ENCODE measurements at regions not wholly inside any gene's neighbourhood (a gene's known extent, or its start where the extent isn't known, plus 50 kb on each side); places are given as distances from the start of the nearest gene placed in this dataset.
"Not testable (repeated sequence)": the region's sequence is repeated elsewhere in the genome, so short reads cannot be mapped to it uniquely, and the experiment has no call there.

- no peaks in the 10 kb centered on the region for H3K9me3 ChIP-seq
- H3K4me1 ChIP-seq, result no peaks in the 10 kb centered on the region
- H3K27ac ChIP-seq (replicated peaks in 1 of 4), result no peak overlapping the region
- intact Hi-C loops (cut with DNase I), result no loop called here
- no peak for DNase-seq (ENCODE audit: extremely low spot score)
- no peak for TF ChIP-seq EP300 (IDR thresholded peaks at IDR 0.05)
- TF ChIP-seq CTCF (IDR thresholded peaks at IDR 0.05), result no peak
- no peak for TF ChIP-seq POLR2AphosphoS5 (IDR thresholded peaks at IDR 0.05)
- TF ChIP-seq POLR2A (IDR thresholded peaks at IDR 0.05; ENCODE audit: low read depth), result no peak
- no peak overlapping the region for H3K4me3 ChIP-seq
- 81% methylated on average over 1 of the region's 1 CpG for WGBS
- no peaks in the 10 kb centered on the region for H3K36me3 ChIP-seq
- H3K27me3 ChIP-seq, result no peaks in the 10 kb centered on the region
These were observed 714.4 kb upstream of the NCAM2 start for GRCh38 chr21:20283836-20284235.

- H3K4me1 ChIP-seq, result no peaks in the 10 kb centered on the region
- DNase-seq (ENCODE audit: extremely low spot score), result no peak
- intact Hi-C loops (cut with DNase I), result no loop called here
- H3K9me3 ChIP-seq, result no peaks in the 10 kb centered on the region
- no peak overlapping the region for H3K4me3 ChIP-seq
- H3K27me3 ChIP-seq, result no peaks in the 10 kb centered on the region
- no peak overlapping the region for H3K27ac ChIP-seq (replicated peaks in 1 of 4)
- WGBS, result 78% methylated on average over 2 of the region's 2 CpGs
- no peaks in the 10 kb centered on the region for H3K36me3 ChIP-seq
- TF ChIP-seq EP300 (IDR thresholded peaks at IDR 0.05) (no peak), POLR2A (IDR thresholded peaks at IDR 0.05; ENCODE audit: low read depth) (no peak), CTCF (IDR thresholded peaks at IDR 0.05) (no peak), POLR2AphosphoS5 (IDR thresholded peaks at IDR 0.05) (no peak)
These were observed 705.9 kb upstream of the NCAM2 start for GRCh38 chr21:20292280-20292679.

GRCh38 chr21:20292854-20293253 lies 705.4 kb upstream of the NCAM2 start:
- WGBS, result 68% methylated on average over 5 of the region's 5 CpGs
- intact Hi-C loops (cut with DNase I); H3K27ac ChIP-seq (replicated peaks in 1 of 4): not testable (repeated sequence)

GRCh38 chr21:20301395-20301794 lies 696.8 kb upstream of the NCAM2 start:
- Histone ChIP-seq H3K27ac (replicated peaks in 1 of 4) (no peak overlapping the region), H3K4me3 (no peak overlapping the region), H3K4me1 (no peaks in the 10 kb centered on the region), H3K27me3 (no peaks in the 10 kb centered on the region), H3K9me3 (no peaks in the 10 kb centered on the region), H3K36me3 (no peaks in the 10 kb centered on the region)
- no peak for DNase-seq (ENCODE audit: extremely low spot score)
- 55% methylated on average over 1 of the region's 1 CpG for WGBS
- intact Hi-C loops (cut with DNase I), result no loop called here
- TF ChIP-seq POLR2AphosphoS5 (IDR thresholded peaks at IDR 0.05), result no peak

More at GRCh38 chr21:20292854-20293253, 705.4 kb upstream of the NCAM2 start:
- not testable (repeated sequence) for H3K36me3 ChIP-seq; DNase-seq (ENCODE audit: extremely low spot score); H3K4me3 ChIP-seq; H3K9me3 ChIP-seq; H3K4me1 ChIP-seq; H3K27me3 ChIP-seq

GRCh38 chr21:20302084-20302483 lies 696.1 kb upstream of the NCAM2 start:
- 62% methylated on average over 5 of the region's 6 CpGs for WGBS
- no peak for DNase-seq (ENCODE audit: extremely low spot score)

More at GRCh38 chr21:20302084-20302483, 696.1 kb upstream of the NCAM2 start:
- Histone ChIP-seq H3K4me1 (no peaks in the 10 kb centered on the region), H3K27ac (replicated peaks in 1 of 4) (no peak overlapping the region), H3K9me3 (no peaks in the 10 kb centered on the region), H3K4me3 (no peak overlapping the region), H3K36me3 (no peaks in the 10 kb centered on the region), H3K27me3 (no peaks in the 10 kb centered on the region)
- intact Hi-C loops (cut with DNase I), result no loop called here
- TF ChIP-seq CTCF (IDR thresholded peaks at IDR 0.05) (no peak), POLR2AphosphoS5 (IDR thresholded peaks at IDR 0.05) (no peak), POLR2A (IDR thresholded peaks at IDR 0.05; ENCODE audit: low read depth) (no peak), EP300 (IDR thresholded peaks at IDR 0.05) (no peak)
